SK-N-SH treated with all-trans-retinoic acid at 6 μM for 48 hours (cell line): ENCODE measurements at regions not wholly inside any gene's neighbourhood (a gene's known extent, or its start where the extent isn't known, plus 50 kb on each side); places are given as distances from the start of the nearest gene placed in this dataset.

ENCODE experiments used
- ATAC-seq: fragments of 200-7000 bp; cut with Tn5 transposase; 3 replicates; pipeline ENCODE4 v1.9.1; 2020; ENCODE audit warnings: mild to moderate bottlenecking, moderate library complexity
- ARNTL ChIP-seq: fragments of 450-650 bp; formaldehyde crosslinking; IDR thresholded peaks from 2 replicates; pipeline ENCODE4 v1.5.0; 2020; ENCODE audit warnings: low read depth, mild to moderate bottlenecking, moderate library complexity, borderline replicate concordance
- BACH2 ChIP-seq: fragments of 250-450 bp; sonication (Bioruptor Pico); IDR thresholded peaks from 2 replicates; pipeline ENCODE4 v1.9.0; 2021; ENCODE audit warnings: mild to moderate bottlenecking, borderline replicate concordance
- CREB5 ChIP-seq: fragments of 250-450 bp; sonication (Bioruptor Pico); IDR thresholded peaks from 2 replicates; pipeline ENCODE4 v1.5.1; 2020; ENCODE audit warnings: low read depth, mild to moderate bottlenecking, moderate library complexity
- CSDC2 ChIP-seq: fragments of 250-450 bp; sonication (Bioruptor Pico); IDR thresholded peaks from 2 replicates; pipeline ENCODE4 v1.5.0; 2020; ENCODE audit warnings: mild to moderate bottlenecking, moderate library complexity
- CSRNP3 ChIP-seq: fragments of 250-450 bp; sonication (Bioruptor Pico); IDR thresholded peaks from 2 replicates; pipeline ENCODE4 v1.5.1; 2021; ENCODE audit warnings: mild to moderate bottlenecking, moderate library complexity
- ESRRG ChIP-seq: fragments of 250-450 bp; sonication (Bioruptor Pico); IDR thresholded peaks from 2 replicates; pipeline ENCODE4 v1.6.1; 2021; ENCODE audit warnings: mild to moderate bottlenecking
- OSR1 ChIP-seq: fragments of 250-450 bp; sonication (Bioruptor Pico); IDR thresholded peaks from 2 replicates; pipeline ENCODE4 v1.8.0; 2022; ENCODE audit warnings: moderate library complexity, mild to moderate bottlenecking, inconsistent platforms
- PATZ1 ChIP-seq: fragments of 250-450 bp; sonication (Bioruptor Pico); IDR thresholded peaks from 2 replicates; pipeline ENCODE4 v1.8.0; 2020; ENCODE audit warnings: mild to moderate bottlenecking, moderate library complexity, borderline replicate concordance
- POU6F1 ChIP-seq: fragments of 250-450 bp; sonication (Bioruptor Pico); IDR thresholded peaks from 2 replicates; pipeline ENCODE4 v1.8.0; 2021; ENCODE audit warnings: low read depth, mild to moderate bottlenecking, moderate library complexity, borderline replicate concordance
- PPARA ChIP-seq: fragments of 250-450 bp; sonication (Bioruptor Pico); IDR thresholded peaks from 2 replicates; pipeline ENCODE4 v1.5.0; 2020; ENCODE audit warnings: mild to moderate bottlenecking, borderline replicate concordance
- RARB ChIP-seq: fragments of 250-450 bp; sonication (Bioruptor Pico); IDR thresholded peaks from 2 replicates; pipeline ENCODE4 v1.8.0; 2021; ENCODE audit warnings: mild to moderate bottlenecking, moderate library complexity
- SNAI2 ChIP-seq: fragments of 250-450 bp; sonication (Bioruptor Pico); IDR thresholded peaks from 2 replicates; pipeline ENCODE4 v1.5.0; 2020; ENCODE audit warnings: mild to moderate bottlenecking, moderate library complexity
- TCF4 ChIP-seq: fragments of 250-450 bp; sonication (Bioruptor Pico); IDR thresholded peaks from 2 replicates; pipeline ENCODE4 v1.8.0; 2021; ENCODE audit warnings: mild to moderate bottlenecking, moderate library complexity, borderline replicate concordance
- TOX ChIP-seq: fragments of 250-450 bp; sonication (Bioruptor Pico); IDR thresholded peaks from 2 replicates; pipeline ENCODE4 v1.8.0; 2021; ENCODE audit warnings: mild to moderate bottlenecking, moderate library complexity, borderline replicate concordance
- ZFP3 ChIP-seq: fragments of 250-450 bp; sonication (Bioruptor Pico); IDR thresholded peaks from 2 replicates; pipeline ENCODE4 v1.5.0; 2020; ENCODE audit warnings: mild to moderate bottlenecking, moderate library complexity
- ZFP30 ChIP-seq: fragments of 450-650 bp; formaldehyde crosslinking; IDR thresholded peaks from 2 replicates; pipeline ENCODE4 v1.5.0; 2022; ENCODE audit warnings: mild to moderate bottlenecking, moderate library complexity
- ZNF565 ChIP-seq: fragments of 450-650 bp; formaldehyde crosslinking; conservative IDR thresholded peaks from 2 replicates; pipeline ENCODE4 v1.5.0; 2020; ENCODE audit warnings: low read depth, mild to moderate bottlenecking, moderate library complexity
- ZNF70 ChIP-seq: fragments of 450-650 bp; formaldehyde crosslinking; IDR thresholded peaks from 2 replicates; pipeline ENCODE4 v1.5.0; 2020; ENCODE audit warnings: mild to moderate bottlenecking, moderate library complexity
- ZNF8 ChIP-seq: fragments of 450-650 bp; formaldehyde crosslinking; IDR thresholded peaks from 2 replicates; pipeline ENCODE4 v1.5.0; 2020; ENCODE audit warnings: mild to moderate bottlenecking, moderate library complexity

GRCh38 chr12:127485528-127485927, 781.4 kb upstream of the TMEM132C start:
- ATAC-seq, result no peak
- no peak for TF ChIP-seq OSR1 (CRISPR knock-in tag)

- ATAC-seq, result no peak
- no peak for TF ChIP-seq TCF4
- no peak for TF ChIP-seq RARB (CRISPR knock-in tag)
- TF ChIP-seq ZNF8 (CRISPR knock-in tag), result no peak
- no peak for TF ChIP-seq ESRRG (CRISPR knock-in tag)
- TF ChIP-seq BACH2 (CRISPR knock-in tag), result no peak
- TF ChIP-seq OSR1 (CRISPR knock-in tag), result no peak
- no peak for TF ChIP-seq CSRNP3 (CRISPR knock-in tag)
- TF ChIP-seq PPARA (CRISPR knock-in tag), result no peak
- no peak for TF ChIP-seq SNAI2 (CRISPR knock-in tag)
These were observed 779.9 kb upstream of the TMEM132C start for GRCh38 chr12:127487031-127487430.

GRCh38 chr12:127489061-127489460, 777.9 kb upstream of the TMEM132C start:
- ATAC-seq, result no peak
- TF ChIP-seq OSR1 (CRISPR knock-in tag), result no peak
- no peak for TF ChIP-seq CSRNP3 (CRISPR knock-in tag)
- no peak for TF ChIP-seq ESRRG (CRISPR knock-in tag)
- TF ChIP-seq CSDC2 (CRISPR knock-in tag), result no peak
- no peak for TF ChIP-seq ZNF8 (CRISPR knock-in tag)
- TF ChIP-seq ZNF565 (CRISPR knock-in tag), result no peak
- no peak for TF ChIP-seq POU6F1 (CRISPR knock-in tag)
- TF ChIP-seq TCF4, result no peak
- no peak for TF ChIP-seq CREB5 (CRISPR knock-in tag)
- no peak for TF ChIP-seq BACH2 (CRISPR knock-in tag)
- no peak for TF ChIP-seq ZFP30 (CRISPR knock-in tag)
- no peak for TF ChIP-seq ZFP3 (CRISPR knock-in tag)
- TF ChIP-seq PATZ1 (CRISPR knock-in tag), result no peak
- TF ChIP-seq PPARA (CRISPR knock-in tag), result no peak
- no peak for TF ChIP-seq ZNF70
- TF ChIP-seq TOX (CRISPR knock-in tag), result no peak
- no peak for TF ChIP-seq ARNTL (CRISPR knock-in tag)
- no peak for TF ChIP-seq SNAI2 (CRISPR knock-in tag)

GRCh38 chr12:127494961-127495915, 771.7 kb upstream of the TMEM132C start:
- ATAC-seq, result no peak
- no peak for TF ChIP-seq BACH2 (CRISPR knock-in tag)
